T47D (cell line): ENCODE measurements at regions not wholly inside any gene's neighbourhood (a gene's known extent, or its start where the extent isn't known, plus 50 kb on each side); places are given as distances from the start of the nearest gene placed in this dataset.

Experiments used
- DNase-seq, 2 experiments: peaks; one replicate each; pipeline versions ENCODE4 v3.0.0 to v3.0.0-alpha.2; 2011 to 2012; ENCODE audit warnings: low read depth in 1 of 2, low spot score in 1 of 2
- JUND ChIP-seq: IDR thresholded peaks from 2 replicates; pipeline ENCODE4 v1.6.1; 2012; ENCODE audit warnings: low read depth
- in situ Hi-C: cut with HindIII; loops from 2 replicates; pipeline ENCODE4 v1.10.0; 2016; ENCODE audit warnings: low sequenced_read_pairs, low pct_unique_long_range_greater_than_20kb

DNA sequence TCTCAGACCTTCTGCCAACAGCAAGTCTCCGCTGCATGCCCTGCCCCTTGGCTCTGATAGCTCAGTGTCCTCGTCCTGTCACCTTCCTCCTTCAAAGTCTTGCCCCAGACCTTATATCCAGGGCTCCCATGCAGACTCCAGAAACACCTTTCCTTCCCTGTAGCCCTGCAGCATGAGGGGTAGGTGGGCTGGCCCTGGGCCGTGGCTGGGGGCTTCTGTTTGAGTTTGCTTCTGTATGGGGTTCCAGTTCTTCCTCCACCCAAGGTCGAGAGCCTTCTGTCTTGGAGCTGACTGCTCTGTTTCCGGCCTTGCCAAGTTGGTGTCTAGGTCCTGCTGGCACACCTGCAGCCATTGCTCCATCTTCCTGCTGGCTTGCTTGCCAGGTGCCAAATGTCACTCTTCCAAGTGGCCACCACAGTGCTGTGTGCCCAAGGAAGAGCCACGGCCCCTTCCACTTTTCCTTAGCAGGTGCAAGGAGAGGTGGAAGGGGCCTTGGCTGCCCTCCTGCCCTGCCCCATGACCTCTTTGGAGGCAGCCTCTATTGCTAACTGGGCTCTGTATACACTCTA lies 74.8 kb upstream of the NECTIN1 start:
- no peak for TF ChIP-seq JUND
- no peak for DNase-seq
- in situ Hi-C loops: no loop called here

DNA sequence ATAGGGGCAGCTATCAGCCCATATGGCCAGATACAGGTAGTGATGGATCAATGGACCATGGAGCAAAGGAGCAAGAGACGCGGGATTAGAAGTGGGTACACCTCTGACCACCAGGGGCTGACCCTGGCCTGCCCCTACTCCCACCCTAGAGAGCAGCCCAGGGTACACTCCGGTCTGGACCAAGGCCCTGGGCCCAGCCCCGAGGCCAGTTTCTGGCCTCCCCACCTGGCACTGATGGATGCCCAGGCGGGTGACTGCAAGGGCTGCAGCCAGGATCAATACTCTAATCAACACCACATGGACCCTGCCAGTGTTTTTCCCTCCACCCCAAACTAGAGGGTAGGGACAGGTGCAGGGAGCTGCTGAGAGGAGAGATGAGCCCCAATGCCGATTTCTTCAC lies 74.1 kb upstream of the NECTIN1 start:
- no peak for TF ChIP-seq JUND
- no peak for DNase-seq
- in situ Hi-C loops: no loop called here

GRCh38 chr11:119802670-119803069 lies 73.7 kb upstream of the NECTIN1 start:
- no peak for DNase-seq
- in situ Hi-C loops: no loop called here
- TF ChIP-seq JUND: no peak

- in situ Hi-C loops: no loop called here
- no peak for DNase-seq
- TF ChIP-seq JUND: no peak
These were observed 71.6 kb upstream of the NECTIN1 start for GRCh38 chr11:119800619-119801018.

DNA sequence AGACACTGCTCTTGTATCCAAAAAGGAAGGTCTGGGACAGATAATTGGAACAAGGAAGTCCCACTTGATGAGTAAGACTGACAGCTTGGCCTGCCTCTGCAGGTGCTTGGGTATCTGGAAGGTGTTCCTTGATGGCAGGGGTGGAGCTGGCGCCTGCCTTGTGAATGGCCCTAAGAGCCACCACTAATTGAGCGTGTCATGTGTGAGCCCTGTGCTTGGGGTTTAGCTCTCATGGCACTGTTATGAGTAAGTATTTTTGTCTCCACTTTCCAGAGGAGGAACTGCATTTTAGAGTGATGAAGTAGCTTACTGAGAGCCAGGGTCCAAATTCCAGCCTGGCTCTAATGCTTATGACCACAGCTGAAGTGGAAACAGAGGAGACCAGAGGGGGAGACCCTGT lies 71.2 kb upstream of the NECTIN1 start:
- in situ Hi-C loops: no loop called here
- no peak for TF ChIP-seq JUND
- DNase-seq: no peak

- no peak for TF ChIP-seq JUND
- no peak for DNase-seq
- in situ Hi-C loops: no loop called here
These were observed 69.7 kb upstream of the NECTIN1 start for GRCh38 chr11:119798656-119799055.

- TF ChIP-seq JUND: no peak
- peak in 1 of 2 experiments; percentile 17 for DNase-seq
- in situ Hi-C loops: no loop called here
These were observed 68.7 kb upstream of the NECTIN1 start for GRCh38 chr11:119797736-119798135.

GRCh38 chr11:119797123-119797611 lies 68.2 kb upstream of the NECTIN1 start:
- TF ChIP-seq JUND: no peak
- DNase-seq: no peak
- in situ Hi-C loops: no loop called here

GRCh38 chr11:119796363-119797060 lies 67.5 kb upstream of the NECTIN1 start:
- in situ Hi-C loops: no loop called here
- no peak for TF ChIP-seq JUND
- DNase-seq: no peak

DNA sequence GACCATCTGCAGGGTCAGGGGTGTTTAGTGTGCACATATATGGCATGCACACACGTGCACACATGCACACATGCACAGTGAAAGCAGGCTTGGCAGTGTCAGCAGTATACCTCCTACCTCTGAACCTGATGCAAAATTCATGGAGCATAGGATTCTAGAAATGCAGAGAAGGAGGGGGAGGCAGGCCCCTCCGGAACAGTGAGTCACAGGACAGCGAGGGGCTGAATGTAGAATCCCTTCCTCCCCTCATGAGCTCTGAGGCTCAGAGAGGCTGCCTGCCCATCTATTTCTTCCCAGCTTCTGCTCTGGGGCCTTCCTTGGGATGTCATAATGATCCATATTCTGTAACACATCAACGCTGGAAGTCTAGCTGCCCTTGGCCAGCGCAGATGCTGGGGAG lies 66.7 kb upstream of the NECTIN1 start:
- in situ Hi-C loops: no loop called here
- no peak for TF ChIP-seq JUND
- DNase-seq: no peak

DNA sequence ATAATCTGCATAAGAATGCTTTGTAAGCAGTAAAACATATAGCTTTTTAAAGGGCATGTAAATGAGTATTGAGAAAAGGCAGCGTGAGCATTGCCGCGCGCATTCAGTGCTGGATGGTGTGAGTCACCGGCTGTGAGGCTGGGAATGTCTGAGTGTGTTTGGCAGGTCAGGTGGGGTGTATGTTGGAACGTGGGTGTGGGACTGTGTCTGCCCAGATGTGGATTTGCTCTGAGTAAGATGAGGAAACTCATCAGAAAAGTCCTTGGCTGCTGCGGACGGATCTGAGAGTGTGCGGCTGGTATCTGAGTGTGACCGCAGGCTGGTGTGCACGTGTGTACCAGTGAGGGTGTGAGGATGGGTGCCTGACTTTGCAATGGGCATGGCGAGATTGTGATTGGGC lies 66.2 kb upstream of the NECTIN1 start:
- no peak for DNase-seq
- no peak for TF ChIP-seq JUND
- in situ Hi-C loops: no loop called here

DNA sequence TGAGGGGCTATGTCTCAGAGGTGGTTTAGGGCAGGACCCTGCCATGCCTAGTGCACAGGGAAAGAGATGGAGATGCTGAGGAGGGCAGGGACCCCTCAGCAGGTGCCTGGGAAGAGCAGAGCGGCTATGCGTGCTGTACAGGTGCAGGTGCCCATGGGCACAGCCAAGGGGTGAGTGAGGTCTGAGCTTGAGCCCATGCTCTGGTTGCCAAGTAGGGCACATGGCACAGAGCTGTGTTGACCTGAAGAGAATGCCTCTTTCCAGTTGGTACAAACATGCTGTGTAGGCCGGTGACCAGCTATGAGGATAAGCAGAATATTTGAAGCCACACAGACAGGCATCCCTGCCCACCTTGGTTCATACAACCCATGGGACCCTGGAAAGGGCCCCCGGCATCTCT lies 65.8 kb upstream of the NECTIN1 start:
- in situ Hi-C loops: no loop called here
- no peak for DNase-seq

GRCh38 chr11:119794141-119794665 lies 65.2 kb upstream of the NECTIN1 start:
- no peak for DNase-seq
- TF ChIP-seq JUND: no peak
- in situ Hi-C loops: no loop called here

More for the DNA sequence above, 65.8 kb upstream of the NECTIN1 start:
- TF ChIP-seq JUND: no peak
